ENCODE measurements at regions not wholly inside any gene's neighbourhood (a gene's known extent, or its start where the extent isn't known, plus 50 kb on each side); places are given as distances from the start of the nearest gene placed in this dataset.

DNA sequence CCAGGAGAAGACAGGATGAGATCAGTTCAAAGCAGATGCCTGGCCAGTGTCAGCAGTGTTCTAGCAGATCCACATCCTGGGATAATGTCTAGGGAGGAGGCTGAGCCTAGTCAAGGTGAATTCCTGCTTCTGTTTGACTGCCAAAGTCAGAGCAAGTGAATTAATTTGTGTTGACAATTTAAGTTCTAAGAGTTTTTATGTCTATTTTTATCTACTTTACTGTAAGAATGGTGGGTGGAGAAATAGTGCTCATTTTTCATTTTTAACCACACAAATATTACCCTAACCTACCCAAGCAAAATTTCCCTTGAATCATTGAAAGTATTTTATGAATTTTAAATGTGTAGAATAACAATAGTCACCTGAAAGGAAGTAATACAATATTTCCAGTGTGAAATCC, 207.6 kb upstream of the SLC10A2 start:
- peak overlapping the region; percentile 57 for H3K27ac Mint-ChIP-seq
- DNase-seq (ENCODE audit: low spot score in 2 of 2, unreplicated experiment in 2 of 2), result no peak
- peaks cover 5% of the 10 kb centered on the region for H3K36me3 Mint-ChIP-seq
- H3K4me1 Mint-ChIP-seq, result peaks cover 43% of the 10 kb centered on the region
- TF ChIP-seq, protein P1, sequence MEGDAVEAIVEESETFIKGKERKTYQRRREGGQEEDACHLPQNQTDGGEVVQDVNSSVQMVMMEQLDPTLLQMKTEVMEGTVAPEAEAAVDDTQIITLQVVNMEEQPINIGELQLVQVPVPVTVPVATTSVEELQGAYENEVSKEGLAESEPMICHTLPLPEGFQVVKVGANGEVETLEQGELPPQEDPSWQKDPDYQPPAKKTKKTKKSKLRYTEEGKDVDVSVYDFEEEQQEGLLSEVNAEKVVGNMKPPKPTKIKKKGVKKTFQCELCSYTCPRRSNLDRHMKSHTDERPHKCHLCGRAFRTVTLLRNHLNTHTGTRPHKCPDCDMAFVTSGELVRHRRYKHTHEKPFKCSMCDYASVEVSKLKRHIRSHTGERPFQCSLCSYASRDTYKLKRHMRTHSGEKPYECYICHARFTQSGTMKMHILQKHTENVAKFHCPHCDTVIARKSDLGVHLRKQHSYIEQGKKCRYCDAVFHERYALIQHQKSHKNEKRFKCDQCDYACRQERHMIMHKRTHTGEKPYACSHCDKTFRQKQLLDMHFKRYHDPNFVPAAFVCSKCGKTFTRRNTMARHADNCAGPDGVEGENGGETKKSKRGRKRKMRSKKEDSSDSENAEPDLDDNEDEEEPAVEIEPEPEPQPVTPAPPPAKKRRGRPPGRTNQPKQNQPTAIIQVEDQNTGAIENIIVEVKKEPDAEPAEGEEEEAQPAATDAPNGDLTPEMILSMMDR (IDR thresholded peaks at IDR 0.05; ENCODE audit: unreplicated experiment), result no peak
- no peak overlapping the region for H3K4me3 Mint-ChIP-seq
- H3K27me3 Mint-ChIP-seq (ENCODE audit: low read depth), result no peaks in the 10 kb centered on the region
- H3K9me3 Mint-ChIP-seq, result peaks cover 11% of the 10 kb centered on the region

GRCh38 chr13:103272770-103273169, 206.6 kb upstream of the SLC10A2 start:
- no peak overlapping the region for H3K4me3 Mint-ChIP-seq
- no peaks in the 10 kb centered on the region for H3K27me3 Mint-ChIP-seq (ENCODE audit: low read depth)
- peaks cover 19% of the 10 kb centered on the region for H3K9me3 Mint-ChIP-seq
- DNase-seq (ENCODE audit: low spot score in 2 of 2, unreplicated experiment in 2 of 2), result no peak
- TF ChIP-seq, protein P1 (IDR thresholded peaks at IDR 0.05; ENCODE audit: unreplicated experiment), result no peak
- no peak overlapping the region for H3K27ac Mint-ChIP-seq
- peaks cover 8% of the 10 kb centered on the region for H3K36me3 Mint-ChIP-seq
- H3K4me1 Mint-ChIP-seq, result peaks cover 42% of the 10 kb centered on the region

- TF ChIP-seq, protein P1 (IDR thresholded peaks at IDR 0.05; ENCODE audit: unreplicated experiment), result no peak
- no peak for DNase-seq (ENCODE audit: low spot score in 2 of 2, unreplicated experiment in 2 of 2)
- no peak overlapping the region for H3K4me3 Mint-ChIP-seq
- H3K27ac Mint-ChIP-seq, result no peak overlapping the region
- H3K36me3 Mint-ChIP-seq, result peaks cover 21% of the 10 kb centered on the region
- H3K4me1 Mint-ChIP-seq, result no peaks in the 10 kb centered on the region
- peaks cover 73% of the 10 kb centered on the region for H3K9me3 Mint-ChIP-seq
- H3K27me3 Mint-ChIP-seq (ENCODE audit: low read depth), result no peaks in the 10 kb centered on the region
These were observed 197.2 kb upstream of the SLC10A2 start for GRCh38 chr13:103263448-103263847.

- Mint-ChIP-seq H3K4me1 (peaks cover 12% of the 10 kb centered on the region), H3K27ac (no peak overlapping the region), H3K4me3 (no peak overlapping the region), H3K27me3 (ENCODE audit: low read depth) (no peaks in the 10 kb centered on the region), H3K9me3 (peaks cover 36% of the 10 kb centered on the region), H3K36me3 (peaks cover 4% of the 10 kb centered on the region)
- TF ChIP-seq, protein P1 (IDR thresholded peaks at IDR 0.05; ENCODE audit: unreplicated experiment), result no peak
- DNase-seq (ENCODE audit: low spot score in 2 of 2, unreplicated experiment in 2 of 2), result no peak
These were observed 189.5 kb upstream of the SLC10A2 start for GRCh38 chr13:103255587-103256301.

- H3K4me1 Mint-ChIP-seq, result no peaks in the 10 kb centered on the region
- H3K27ac Mint-ChIP-seq, result no peak overlapping the region
- DNase-seq (ENCODE audit: low spot score in 2 of 2, unreplicated experiment in 2 of 2), result no peak
- TF ChIP-seq, protein P1 (IDR thresholded peaks at IDR 0.05; ENCODE audit: unreplicated experiment), result no peak
- H3K9me3 Mint-ChIP-seq, result peaks cover 14% of the 10 kb centered on the region
- no peak overlapping the region for H3K4me3 Mint-ChIP-seq
- no peaks in the 10 kb centered on the region for H3K27me3 Mint-ChIP-seq (ENCODE audit: low read depth)
- H3K36me3 Mint-ChIP-seq, result peaks cover under 1% of the 10 kb centered on the region
These were observed 183.9 kb upstream of the SLC10A2 start for GRCh38 chr13:103250071-103250470.
